GM18907 (cell line): ENCODE measurements at regions not wholly inside any gene's neighbourhood (a gene's known extent, or its start where the extent isn't known, plus 50 kb on each side); places are given as distances from the start of the nearest gene placed in this dataset.
"Not testable (repeated sequence)": the region's sequence is repeated elsewhere in the genome, so short reads cannot be mapped to it uniquely, and the experiment has no call there.

ENCODE experiments used
- ATAC-seq: cut with Tn5 transposase; IDR thresholded peaks from one replicate; pipeline ENCODE4 v1.9.1; 2021; ENCODE audit warnings: mild to moderate bottlenecking, moderate library complexity; ENCODE audit not compliant: unreplicated experiment

DNA sequence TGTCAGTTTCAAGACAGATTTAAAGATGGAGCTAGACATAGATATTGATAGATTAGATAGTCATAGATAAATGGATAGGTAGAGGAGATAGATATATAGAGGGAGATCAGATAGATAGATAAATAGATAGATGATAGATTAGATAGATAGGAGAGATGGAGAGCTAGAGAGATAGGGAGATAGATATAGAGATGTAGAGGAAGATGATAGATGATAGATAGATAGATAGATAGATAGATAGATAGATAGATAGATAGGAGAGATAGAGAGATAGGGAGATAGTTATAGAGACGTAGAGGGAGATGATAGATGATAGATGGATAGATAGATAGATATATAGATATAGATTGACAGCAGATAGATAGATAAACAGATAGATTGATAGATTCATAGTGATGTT is 1038.8 kb upstream of the AUTS2 start:
- no peak for ATAC-seq

DNA sequence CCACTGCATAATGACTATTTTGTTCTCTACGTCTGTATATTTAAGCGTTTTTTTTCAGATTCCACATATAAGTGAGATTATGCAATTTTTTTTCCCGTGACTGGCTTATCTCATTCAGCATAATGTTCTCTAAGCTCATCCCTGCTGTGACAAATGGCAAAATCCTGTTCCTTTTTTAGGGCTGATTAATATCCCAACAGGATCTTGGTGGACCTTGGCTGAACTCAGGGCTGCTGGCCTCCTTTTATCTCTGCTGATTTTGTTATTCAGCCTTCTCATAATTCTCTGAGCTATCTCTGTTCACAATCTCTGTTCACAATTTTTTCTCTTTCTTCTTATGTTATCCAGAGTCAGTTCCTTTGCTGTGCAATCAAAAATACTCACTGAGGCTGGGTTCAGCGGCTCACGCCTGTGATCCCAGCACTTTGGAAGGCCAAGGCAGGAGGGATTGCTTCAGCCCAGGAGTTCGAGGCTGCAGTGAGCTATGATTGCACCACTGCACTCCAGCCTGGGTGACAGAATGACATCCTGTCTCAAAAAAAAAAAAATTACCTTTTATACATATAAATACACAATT is 1035.9 kb upstream of the AUTS2 start:
- no peak for ATAC-seq

DNA sequence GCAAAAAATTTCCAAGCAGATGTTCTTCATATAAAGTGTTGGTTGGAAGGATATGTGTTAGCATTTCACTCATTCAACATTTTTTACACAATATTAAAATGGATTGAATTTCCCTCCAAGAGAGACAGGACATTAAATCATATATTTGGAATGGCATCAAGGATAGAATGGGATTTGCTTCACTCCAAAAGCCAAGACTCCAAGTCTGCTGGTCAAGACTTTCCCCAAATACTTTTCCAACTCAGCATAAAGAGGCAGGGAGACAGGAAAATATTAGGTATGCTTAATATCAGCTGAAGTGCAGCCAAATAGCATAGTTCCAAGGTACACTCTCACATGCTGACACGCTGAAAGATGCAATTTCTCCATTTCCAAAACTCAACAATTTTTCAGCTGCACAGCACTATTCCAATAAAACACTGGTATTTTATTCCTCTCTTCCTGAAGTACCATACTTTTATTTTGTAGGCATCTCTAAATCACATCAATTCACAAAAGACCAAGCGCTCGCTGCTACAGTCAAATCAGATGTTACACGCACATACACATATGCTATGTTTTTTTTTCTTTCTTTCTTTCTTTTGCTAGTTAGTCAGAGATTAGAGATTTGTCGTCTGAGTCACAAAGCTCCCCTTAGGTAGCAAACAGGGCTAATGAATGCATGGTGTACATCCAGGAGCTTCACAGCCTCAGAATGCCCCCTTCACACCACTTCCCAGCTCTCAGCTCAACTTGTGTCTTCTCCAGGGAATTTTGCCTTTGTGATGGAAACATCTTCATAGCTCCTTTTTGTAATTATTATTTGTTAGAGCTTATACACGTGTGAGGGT is 1033.8 kb upstream of the AUTS2 start:
- no peak for ATAC-seq

DNA sequence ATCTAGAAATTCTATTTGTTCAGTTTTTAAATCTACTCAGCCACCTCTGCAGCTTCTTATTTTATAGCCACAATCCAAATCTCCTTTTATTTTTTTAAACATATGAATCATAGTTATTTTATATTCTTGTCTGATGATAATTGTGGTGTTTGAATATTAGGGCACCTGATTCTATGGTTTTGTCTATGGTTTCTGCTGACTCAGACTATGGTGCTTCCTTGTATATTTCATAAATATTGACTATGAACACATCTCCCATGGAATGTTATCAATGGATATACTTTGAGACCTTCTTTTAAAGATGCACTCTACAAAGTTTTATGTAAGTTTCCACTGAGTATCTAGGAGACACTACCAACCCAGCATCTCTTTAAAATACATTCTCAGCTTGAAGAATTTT is 1027.0 kb upstream of the AUTS2 start:
- no peak for ATAC-seq

DNA sequence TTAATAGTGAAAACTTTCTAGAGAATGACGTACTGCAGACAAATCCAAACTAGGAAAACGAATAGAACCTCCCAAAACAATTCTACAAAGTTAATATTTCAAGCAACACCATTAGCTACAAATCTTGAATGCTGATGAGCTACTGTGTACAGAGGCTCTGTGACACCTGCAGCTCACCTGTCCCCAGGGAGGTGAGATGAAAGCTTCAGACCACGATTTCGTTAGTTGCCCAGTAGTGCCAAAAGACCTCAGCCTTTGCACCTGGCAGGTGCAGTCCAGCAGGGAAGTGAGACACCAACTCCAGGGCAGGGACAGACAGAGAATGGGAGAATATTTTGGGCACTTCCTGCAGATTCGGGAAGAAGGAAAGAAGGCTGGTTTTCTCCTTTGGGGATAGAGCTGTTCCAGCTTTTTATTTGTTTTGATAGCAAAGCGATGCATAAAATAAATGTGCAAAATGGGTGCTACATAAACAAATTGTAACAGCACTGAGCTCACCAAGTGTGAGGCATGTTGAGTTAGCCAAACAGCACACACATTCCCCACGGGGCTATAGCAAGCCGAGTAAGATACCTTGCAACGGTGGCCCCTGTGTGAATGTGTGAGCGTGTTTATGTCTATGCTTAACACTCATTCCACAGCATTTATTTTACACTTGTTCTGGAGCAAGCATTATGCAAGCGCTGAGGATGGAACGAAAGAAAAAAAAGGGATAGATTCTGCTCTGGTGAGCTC is 1024.8 kb upstream of the AUTS2 start:
- ATAC-seq: no peak

DNA sequence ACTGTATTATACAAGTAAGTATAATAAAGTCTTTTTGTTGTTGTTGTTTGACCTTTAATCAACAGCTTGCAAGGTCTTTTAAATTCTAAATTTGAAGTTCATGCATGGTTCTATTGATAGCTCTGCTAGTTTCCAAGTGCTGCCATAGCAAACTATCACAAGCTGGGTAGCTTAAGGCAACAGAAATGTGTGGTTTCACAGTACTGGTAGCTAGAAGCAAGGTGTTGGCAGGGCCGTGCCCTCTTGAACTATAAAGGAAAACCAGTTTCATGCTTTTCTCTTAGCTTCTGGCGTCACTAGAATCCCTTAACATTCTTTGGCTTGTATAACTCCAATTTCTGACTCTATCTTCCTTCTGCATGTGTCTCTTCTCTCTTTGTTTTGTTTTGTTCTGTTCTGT is 1021.9 kb upstream of the AUTS2 start:
- ATAC-seq: no peak

DNA sequence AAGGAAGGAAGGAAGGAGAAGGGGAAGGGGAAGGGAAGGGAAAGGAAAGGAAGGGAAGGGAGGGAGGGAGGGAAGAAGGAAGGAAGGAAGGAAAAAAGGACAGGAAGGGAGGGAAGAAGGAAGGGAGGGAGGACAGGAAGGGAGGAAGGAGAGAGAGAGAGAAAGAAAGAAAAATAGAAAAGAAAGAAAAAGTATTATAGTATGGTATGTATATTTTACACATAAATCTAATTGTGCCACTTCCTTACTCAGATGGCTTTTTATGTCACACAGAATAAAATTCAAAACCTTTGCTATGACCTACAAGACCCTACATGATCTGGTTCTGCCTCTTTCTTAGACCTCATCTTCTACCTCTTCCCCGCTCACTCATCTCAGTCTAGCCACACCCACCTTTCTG is 1016.9 kb upstream of the AUTS2 start:
- no peak for ATAC-seq

DNA sequence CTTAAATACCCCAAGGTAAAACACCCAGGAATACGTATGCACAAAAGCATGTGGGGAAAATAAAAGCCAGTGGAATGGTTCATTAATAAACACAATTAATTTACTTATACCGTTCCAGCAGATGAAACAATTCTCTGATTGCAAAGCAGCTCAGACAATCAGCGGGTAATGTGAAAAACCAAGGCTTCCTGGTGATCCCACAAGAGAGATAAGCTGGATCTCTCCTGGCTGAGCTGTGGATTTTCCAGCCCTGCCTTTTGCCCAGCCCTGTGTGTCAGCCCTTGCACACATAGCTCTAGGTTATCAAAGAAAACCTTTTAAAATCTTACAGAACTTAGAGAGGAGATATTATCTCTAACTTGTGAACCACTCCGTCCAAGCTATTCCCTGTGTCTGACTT is 1010.7 kb upstream of the AUTS2 start:
- no peak for ATAC-seq

DNA sequence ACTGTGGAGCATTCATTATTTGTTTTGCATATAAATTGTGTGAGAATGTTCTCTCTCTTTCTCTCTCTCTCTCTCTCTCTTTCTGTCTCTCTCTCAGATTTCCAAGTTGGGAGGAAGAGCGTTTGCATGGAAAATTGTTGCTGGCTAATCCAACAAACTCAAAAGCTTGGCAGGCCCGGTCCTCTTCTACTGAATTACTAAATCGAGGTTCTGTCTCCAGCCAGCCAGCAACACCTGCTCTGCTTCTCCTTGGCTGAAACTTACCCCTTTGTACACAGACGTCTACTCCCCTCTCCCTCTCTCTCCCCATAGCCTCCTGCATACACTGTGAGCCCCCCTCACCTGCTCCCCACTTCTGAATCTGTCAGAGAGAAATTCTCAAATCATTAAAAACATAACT is 996.4 kb upstream of the AUTS2 start:
- ATAC-seq: no peak

DNA sequence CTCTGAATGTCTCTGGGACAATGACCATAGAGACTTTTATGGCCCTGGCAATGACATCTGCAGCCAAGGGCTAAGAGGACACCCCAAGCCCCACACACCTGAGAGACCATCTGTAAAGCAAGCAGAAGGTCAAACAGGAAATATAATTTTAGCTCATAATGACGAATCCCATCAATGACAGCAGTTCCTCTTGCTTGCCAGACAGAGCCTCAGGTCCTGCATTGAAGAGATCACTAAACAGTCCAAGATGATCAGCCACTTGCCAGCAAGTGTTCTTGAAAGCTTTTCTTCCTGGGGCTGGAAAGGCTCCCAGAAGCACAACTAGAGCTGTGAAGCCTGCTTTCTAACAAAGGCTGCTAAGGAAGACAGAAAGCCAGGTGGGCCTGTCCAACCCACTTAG is 993.7 kb upstream of the AUTS2 start:
- no peak for ATAC-seq

DNA sequence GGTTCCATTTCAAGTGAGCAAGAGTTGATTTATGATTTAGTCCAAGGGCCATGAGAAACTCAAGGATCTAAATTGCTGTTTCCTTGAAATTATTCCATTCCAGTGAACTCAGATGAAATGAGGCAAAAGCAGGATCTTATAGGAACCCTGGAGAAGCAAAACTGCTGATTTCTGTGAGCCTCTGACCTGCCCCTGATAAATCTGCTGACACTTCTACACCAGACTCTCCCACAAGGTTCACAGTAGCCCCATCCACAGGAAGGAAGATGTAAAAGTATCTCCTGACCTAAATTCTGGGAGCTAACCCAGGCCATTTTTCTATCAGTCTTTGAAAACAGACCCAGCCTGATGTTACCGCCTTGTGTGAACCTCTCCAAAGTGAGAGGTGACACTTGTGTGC is 987.6 kb upstream of the AUTS2 start:
- ATAC-seq: no peak

DNA sequence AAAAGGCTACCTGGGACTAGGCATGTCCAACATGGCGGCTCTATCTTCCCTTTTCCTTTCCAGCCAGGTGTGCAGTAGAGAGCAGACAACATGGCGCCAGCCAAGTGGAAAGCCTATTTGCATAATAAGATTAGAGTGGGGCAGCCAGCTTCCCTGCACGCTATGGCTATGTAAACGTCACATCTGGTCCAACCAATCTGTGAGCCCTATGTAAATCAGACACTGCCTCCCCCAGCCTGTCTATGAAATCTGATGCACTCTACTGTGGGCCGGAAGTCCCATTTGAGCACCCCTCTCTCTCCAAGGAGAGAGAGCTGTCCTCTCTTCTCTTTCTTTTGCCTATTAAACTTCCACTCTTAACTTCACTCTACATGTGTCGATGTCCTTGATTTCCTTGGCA is 984.9 kb upstream of the AUTS2 start:
- no peak for ATAC-seq

DNA sequence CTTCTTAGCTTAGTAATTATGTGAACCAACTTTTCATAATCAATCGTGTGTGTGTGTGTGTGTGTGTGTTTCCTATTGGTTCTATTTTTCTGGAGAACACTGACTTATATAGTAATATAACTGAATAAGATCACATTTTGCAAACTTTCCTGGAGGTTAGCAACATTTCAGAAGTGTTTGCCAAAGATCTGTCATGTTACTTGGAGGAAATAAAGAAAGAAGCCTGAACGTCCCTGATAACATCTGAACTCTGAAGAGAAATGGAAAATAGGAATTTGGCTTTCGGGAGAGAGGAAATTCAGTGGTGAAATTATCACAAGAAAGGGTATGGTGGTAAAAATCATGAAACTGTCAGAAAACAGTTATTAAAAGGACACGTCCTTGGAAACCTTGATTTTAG is 984.4 kb upstream of the AUTS2 start:
- no peak for ATAC-seq

DNA sequence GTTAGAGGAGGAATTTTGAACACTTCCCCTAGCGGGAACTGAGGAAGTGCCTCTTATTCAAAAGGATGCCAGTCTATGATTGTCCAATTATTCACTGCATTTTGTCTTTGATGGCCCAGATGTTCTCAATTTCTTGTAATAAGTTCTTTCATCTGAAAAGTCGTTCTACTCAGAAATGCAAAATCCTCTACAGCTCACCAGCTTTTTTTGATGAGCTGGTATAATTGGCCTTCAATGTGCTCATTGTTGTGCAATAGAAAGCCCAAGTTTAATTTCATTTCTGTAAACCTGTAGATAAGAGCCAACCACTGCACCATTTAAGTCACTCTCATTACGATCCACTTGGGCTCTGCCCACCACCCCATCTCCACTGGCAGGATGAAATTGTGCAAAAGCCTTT is 978.7 kb upstream of the AUTS2 start:
- no peak for ATAC-seq

DNA sequence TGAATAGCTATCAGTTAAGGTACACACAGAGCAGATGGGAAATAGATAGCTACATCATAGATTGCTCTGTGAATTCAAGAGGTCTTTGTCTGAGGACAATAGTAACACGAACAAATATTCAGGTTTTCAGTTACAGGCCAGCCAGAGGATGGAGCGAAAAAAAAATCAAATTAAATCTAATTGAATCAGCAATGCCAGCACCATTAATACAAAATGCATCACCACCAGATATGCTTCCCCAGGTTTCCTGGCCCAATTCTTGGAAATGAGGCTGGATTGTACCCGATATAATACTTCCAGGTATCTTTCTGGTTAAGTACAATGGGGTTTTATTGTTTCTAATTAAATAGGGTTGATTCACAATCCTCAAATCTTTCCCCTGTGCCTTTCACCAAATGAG is 975.8 kb upstream of the AUTS2 start:
- ATAC-seq: no peak

DNA sequence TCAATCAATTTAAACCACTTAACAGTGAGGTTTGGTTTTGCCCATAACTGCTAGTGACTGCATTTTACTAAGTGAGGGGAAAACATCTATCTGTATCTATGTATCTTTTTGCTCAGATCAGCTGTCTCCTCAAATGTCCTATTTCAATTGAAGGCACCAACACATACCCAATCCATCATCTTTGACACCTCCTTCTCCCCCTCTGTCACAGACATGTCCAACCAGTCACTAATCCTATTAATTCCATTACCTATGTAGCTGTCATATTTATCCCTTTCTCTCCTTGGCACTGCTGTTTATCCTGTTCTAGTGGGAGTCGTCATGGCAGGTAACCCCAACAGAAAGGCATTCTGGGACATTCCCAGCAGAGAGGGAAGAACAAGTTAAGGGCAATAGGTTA is 975.2 kb upstream of the AUTS2 start:
- ATAC-seq: no peak

DNA sequence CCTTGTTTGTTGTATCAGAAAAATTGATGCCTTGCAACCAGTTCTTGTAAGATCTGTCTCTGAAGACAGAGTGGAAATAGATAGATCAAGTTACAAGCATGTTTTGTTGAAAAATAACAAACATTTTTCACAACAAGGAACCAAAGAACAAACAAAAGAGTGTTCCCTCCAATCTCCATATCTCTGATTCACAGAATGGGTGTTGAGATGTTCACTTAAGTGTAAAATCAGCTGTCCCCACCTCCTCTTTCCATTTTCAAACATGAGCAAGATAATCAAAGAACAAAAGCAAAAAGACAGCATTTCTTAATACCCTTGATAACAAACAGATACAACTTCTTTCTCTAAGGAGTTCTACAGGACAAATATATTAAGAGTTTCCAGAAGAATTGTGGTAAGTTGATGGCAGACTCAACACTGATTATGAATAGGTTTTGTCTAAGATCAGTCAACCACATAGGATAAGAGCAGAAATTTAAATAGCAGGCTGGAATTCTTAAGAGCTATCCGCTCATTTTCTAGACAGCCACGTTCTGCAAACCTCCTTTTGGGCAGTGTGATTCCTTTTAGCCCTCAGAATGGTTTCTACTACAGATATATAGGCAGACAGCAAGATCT is 970.9 kb upstream of the AUTS2 start:
- ATAC-seq: no peak

DNA sequence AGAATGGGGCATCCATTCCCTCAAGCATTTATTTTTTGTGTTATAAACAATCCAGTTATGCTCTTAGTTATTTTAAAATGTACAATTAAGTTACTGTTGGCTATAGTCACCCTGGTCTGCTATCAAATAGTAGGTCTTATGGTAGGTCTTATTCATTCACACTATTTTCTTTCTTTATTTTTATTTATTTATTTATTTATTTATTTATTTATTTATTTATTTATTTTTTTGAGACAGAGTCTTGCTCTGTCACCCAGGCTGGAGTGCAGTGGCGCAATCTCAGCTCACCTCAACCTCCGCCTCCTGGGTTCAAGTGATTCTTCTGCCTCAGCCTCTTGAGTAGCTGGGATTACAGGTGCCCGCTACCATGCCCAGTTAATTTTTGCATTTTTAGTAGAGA is 967.4 kb upstream of the AUTS2 start:
- not testable (repeated sequence) for ATAC-seq

DNA sequence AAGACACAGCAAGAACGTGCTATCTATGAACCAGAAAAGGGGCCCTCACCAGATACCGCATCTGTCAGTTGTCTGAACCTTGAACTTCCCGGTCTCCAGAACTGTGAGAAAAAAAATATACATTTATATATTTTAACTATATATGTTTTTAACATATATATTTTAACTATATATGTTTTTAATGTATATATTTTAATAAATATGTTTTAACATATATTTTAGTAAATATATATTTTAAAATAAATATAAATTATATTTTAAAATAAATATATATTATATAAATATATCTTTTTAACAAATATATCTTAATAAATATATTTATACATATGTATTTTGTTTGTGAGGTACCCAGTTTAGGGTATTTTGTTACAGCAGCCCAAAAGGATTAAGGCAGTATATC is 958.2 kb upstream of the AUTS2 start:
- no peak for ATAC-seq

DNA sequence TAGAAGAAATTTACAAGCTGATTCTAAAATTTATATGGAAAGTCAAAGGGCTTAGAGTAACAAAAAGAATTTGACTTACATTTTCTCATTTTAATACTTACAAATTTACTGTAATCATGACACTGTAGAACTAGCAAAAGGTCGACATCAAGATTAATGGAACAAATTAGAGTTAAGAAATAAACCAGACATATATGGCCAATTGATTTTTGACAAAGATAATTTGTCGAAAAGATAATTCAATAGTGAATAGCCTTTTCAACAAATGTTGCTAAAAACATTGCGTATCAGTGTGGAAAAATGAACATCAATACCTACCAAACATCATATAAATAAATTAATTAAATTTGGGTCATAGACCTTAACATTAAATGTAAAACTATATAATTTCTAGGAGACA is 955.5 kb upstream of the AUTS2 start:
- ATAC-seq: no peak

DNA sequence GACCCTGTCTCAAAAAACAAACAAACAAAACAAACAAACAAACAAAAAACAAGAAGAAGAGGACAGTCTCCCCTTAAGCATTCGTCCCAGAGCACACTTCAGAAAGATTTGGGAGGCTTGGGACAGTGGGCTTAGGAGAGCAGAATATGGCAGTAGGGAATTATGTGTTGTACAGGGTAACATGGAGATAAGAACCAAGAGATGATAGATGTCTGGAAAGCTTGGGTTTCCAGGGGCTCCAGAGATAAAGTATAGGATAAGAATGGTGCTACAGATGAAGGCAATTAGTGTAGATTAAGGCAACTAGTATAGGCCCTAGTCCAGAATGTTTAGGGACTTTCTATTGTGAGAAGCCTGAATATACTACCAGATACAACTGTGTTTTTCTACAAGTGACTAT is 934.9 kb upstream of the AUTS2 start:
- no peak for ATAC-seq

DNA sequence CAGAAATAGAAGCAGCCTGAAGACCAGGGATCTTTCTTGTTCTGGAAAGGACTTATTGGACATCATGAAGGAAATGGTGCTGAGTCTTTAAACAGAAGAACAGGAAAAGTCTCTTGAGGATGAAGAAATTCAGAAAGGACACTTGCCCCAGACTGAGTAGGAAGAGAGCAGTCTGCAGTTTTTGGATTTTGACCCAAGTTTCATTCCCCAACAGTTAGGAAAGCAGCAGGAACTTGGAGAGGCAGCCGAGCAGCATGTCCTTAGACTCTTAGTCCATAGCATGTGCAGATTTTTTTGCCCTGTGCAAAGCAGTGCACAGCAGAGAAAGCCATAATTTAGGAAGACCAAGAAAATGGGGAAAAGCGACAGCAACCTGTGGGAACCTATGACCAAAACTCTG is 927.2 kb upstream of the AUTS2 start:
- no peak for ATAC-seq
